Neural progenitor cell (in vitro differentiated cells): ENCODE measurements at regions not wholly inside any gene's neighbourhood (a gene's known extent, or its start where the extent isn't known, plus 50 kb on each side); places are given as distances from the start of the nearest gene placed in this dataset.

Experiments used
- DNase-seq: peaks from one replicate; pipeline ENCODE4 v3.0.0-alpha.2; 2016; ENCODE audit warnings: low spot score
- H2AFZ ChIP-seq: fragments of 200-600 bp; sonication (generic); replicated peaks from 2 replicates; pipeline ENCODE4 v1.6.1; 2016; ENCODE audit warnings: antibody characterized with exemption
- H3F3A ChIP-seq: fragments of 200-600 bp; sonication (generic); 2 replicates; pipeline ENCODE4 v1.6.1; 2016; ENCODE audit warnings: antibody characterized with exemption, low read depth
- H3K27ac ChIP-seq: fragments of 200-600 bp; sonication (generic); 2 replicates; pipeline ENCODE4 v1.5.1; 2016; ENCODE audit warnings: mild to moderate bottlenecking
- H3K27me3 ChIP-seq: fragments of 200-600 bp; sonication (generic); 2 replicates; pipeline ENCODE4 v1.6.1; 2016; ENCODE audit warnings: mild to moderate bottlenecking, moderate library complexity
- H3K36me3 ChIP-seq: fragments of 200-600 bp; sonication (generic); 2 replicates; pipeline ENCODE4 v1.5.1; 2016
- H3K4me1 ChIP-seq: fragments of 200-600 bp; sonication (generic); 2 replicates; pipeline ENCODE4 v1.6.1; 2016; ENCODE audit warnings: mixed run types
- H3K4me2 ChIP-seq: fragments of 200-600 bp; sonication (generic); 2 replicates; pipeline ENCODE4 v1.6.1; 2016
- H3K4me3 ChIP-seq: fragments of 200-600 bp; sonication (generic); 2 replicates; pipeline ENCODE4 v1.5.1; 2016
- H3K79me2 ChIP-seq: fragments of 200-600 bp; sonication (generic); 2 replicates; pipeline ENCODE4 v1.6.1; 2016; ENCODE audit warnings: low read depth
- H3K9ac ChIP-seq: fragments of 200-600 bp; sonication (generic); 2 replicates; pipeline ENCODE4 v1.6.1; 2016
- H3K9me3 ChIP-seq: fragments of 200-600 bp; sonication (generic); 2 replicates; pipeline ENCODE4 v1.5.1; 2016; ENCODE audit warnings: low read depth
- H4K20me1 ChIP-seq: fragments of 200-600 bp; sonication (generic); 2 replicates; pipeline ENCODE4 v1.6.1; 2016; ENCODE audit warnings: low read depth
- H3K27ac Mint-ChIP-seq: 3 replicates; pipeline ENCODE4 v1.8.0; 2021; ENCODE audit warnings: mixed read lengths
- H3K27me3 Mint-ChIP-seq: 2 replicates; pipeline ENCODE4 v1.8.0; 2022; ENCODE audit warnings: low read depth, mild to moderate bottlenecking, inconsistent platforms, moderate library complexity, mixed read lengths; ENCODE audit not compliant: insufficient read depth
- H3K36me3 Mint-ChIP-seq: 3 replicates; pipeline ENCODE4 v1.8.0; 2021; ENCODE audit warnings: mixed read lengths
- H3K4me1 Mint-ChIP-seq: 3 replicates; pipeline ENCODE4 v1.8.0; 2021; ENCODE audit warnings: mixed read lengths
- H3K4me3 Mint-ChIP-seq: 3 replicates; pipeline ENCODE4 v1.8.0; 2021; ENCODE audit warnings: mild to moderate bottlenecking, moderate library complexity, mixed read lengths
- H3K9me3 Mint-ChIP-seq: 3 replicates; pipeline ENCODE4 v1.8.0; 2020; ENCODE audit warnings: mixed read lengths
- EZH2 ChIP-seq: fragments of 200-600 bp; sonication (generic); IDR thresholded peaks from 2 replicates; pipeline ENCODE4 v1.6.1; 2017; ENCODE audit warnings: antibody characterized with exemption, mild to moderate bottlenecking, moderate library complexity
- EZH2phosphoT487 ChIP-seq: fragments of 200-600 bp; sonication (generic); IDR thresholded peaks from 2 replicates; pipeline ENCODE4 v1.6.1; 2017; ENCODE audit warnings: antibody characterized with exemption
- TF ChIP-seq, protein P1 (sequence below): fragments of 200-600 bp; sonication (generic); IDR thresholded peaks from 2 replicates; pipeline ENCODE4 v1.5.1; 2017; ENCODE audit warnings: antibody characterized with exemption, mild to moderate bottlenecking

DNA sequence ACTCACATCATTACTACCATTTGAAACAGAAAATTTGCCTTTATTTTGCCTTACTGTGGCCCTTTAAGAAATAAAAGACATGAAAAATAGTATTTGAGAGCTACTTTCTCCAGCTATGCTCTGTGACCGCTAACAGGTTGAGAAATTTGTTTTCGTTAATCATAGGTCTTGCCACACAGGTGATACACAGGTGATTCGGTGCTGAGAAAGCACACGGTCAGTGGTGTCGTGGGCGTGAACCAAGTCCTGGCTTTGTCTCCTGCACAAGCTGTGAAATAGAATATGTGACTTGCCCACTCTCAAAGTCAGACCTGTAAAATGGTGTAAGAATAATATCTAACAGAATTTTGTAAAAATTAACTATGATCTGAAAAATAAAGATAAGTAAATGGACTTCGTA lies 155.3 kb upstream of the SLC39A10 start:
- H3K27me3 ChIP-seq = no peaks in the 10 kb centered on the region
- Mint-ChIP-seq H3K9me3 (no peaks in the 10 kb centered on the region), H3K27me3 (no peaks in the 10 kb centered on the region), H3K4me1 (no peaks in the 10 kb centered on the region), H3K36me3 (no peaks in the 10 kb centered on the region), H3K4me3 (no peak overlapping the region), H3K27ac (no peak overlapping the region)
- H3K4me1 ChIP-seq = no peaks in the 10 kb centered on the region
- no peaks in the 10 kb centered on the region for H3K36me3 ChIP-seq
- no peak overlapping the region for H3K4me3 ChIP-seq
- H3F3A ChIP-seq = no peaks in the 10 kb centered on the region
- H3K9me3 ChIP-seq = no peaks in the 10 kb centered on the region
- H4K20me1 ChIP-seq = no peaks in the 10 kb centered on the region
- H3K9ac ChIP-seq = no peak overlapping the region
- DNase-seq = no peak
- no peak overlapping the region for H2AFZ ChIP-seq
- no peaks in the 10 kb centered on the region for H3K79me2 ChIP-seq
- TF ChIP-seq EZH2 = no peak
- TF ChIP-seq EZH2phosphoT487 = no peak
- TF ChIP-seq, protein P1, sequence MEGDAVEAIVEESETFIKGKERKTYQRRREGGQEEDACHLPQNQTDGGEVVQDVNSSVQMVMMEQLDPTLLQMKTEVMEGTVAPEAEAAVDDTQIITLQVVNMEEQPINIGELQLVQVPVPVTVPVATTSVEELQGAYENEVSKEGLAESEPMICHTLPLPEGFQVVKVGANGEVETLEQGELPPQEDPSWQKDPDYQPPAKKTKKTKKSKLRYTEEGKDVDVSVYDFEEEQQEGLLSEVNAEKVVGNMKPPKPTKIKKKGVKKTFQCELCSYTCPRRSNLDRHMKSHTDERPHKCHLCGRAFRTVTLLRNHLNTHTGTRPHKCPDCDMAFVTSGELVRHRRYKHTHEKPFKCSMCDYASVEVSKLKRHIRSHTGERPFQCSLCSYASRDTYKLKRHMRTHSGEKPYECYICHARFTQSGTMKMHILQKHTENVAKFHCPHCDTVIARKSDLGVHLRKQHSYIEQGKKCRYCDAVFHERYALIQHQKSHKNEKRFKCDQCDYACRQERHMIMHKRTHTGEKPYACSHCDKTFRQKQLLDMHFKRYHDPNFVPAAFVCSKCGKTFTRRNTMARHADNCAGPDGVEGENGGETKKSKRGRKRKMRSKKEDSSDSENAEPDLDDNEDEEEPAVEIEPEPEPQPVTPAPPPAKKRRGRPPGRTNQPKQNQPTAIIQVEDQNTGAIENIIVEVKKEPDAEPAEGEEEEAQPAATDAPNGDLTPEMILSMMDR = no peak
- H3K4me2 ChIP-seq = no peak overlapping the region
- H3K27ac ChIP-seq = no peak overlapping the region

DNA sequence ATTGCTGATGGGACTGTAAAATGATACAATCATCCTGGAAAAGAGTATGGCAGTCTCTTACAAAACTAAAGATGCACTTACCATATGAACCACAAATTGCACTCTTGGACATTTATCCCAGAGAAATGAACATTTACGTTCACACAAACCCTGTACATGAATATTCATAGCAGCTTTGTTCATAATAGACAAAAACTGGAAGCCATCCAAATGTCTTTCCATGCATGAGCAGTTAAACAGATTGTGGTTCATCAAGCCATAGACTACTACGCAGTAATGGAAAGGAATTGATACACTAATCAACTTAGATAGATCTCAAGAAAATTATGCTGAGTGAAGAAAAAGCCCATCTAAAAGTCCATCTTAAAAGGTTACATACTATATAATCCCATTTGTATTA lies 156.1 kb upstream of the SLC39A10 start:
- Histone ChIP-seq H3K9ac (no peak overlapping the region), H2AFZ (no peak overlapping the region), H3K27ac (no peak overlapping the region), H3F3A (no peaks in the 10 kb centered on the region), H3K36me3 (no peaks in the 10 kb centered on the region), H3K4me1 (no peaks in the 10 kb centered on the region), H3K4me2 (no peak overlapping the region), H4K20me1 (no peaks in the 10 kb centered on the region), H3K4me3 (no peak overlapping the region), H3K9me3 (no peaks in the 10 kb centered on the region), H3K27me3 (no peaks in the 10 kb centered on the region), H3K79me2 (no peaks in the 10 kb centered on the region)
- no peaks in the 10 kb centered on the region for H3K36me3 Mint-ChIP-seq
- H3K27ac Mint-ChIP-seq = no peak overlapping the region
- DNase-seq = no peak
- no peaks in the 10 kb centered on the region for H3K4me1 Mint-ChIP-seq
- H3K4me3 Mint-ChIP-seq = no peak overlapping the region
- TF ChIP-seq EZH2phosphoT487 = no peak
- TF ChIP-seq, protein P1 = no peak
- no peaks in the 10 kb centered on the region for H3K27me3 Mint-ChIP-seq
- H3K9me3 Mint-ChIP-seq = no peaks in the 10 kb centered on the region

DNA sequence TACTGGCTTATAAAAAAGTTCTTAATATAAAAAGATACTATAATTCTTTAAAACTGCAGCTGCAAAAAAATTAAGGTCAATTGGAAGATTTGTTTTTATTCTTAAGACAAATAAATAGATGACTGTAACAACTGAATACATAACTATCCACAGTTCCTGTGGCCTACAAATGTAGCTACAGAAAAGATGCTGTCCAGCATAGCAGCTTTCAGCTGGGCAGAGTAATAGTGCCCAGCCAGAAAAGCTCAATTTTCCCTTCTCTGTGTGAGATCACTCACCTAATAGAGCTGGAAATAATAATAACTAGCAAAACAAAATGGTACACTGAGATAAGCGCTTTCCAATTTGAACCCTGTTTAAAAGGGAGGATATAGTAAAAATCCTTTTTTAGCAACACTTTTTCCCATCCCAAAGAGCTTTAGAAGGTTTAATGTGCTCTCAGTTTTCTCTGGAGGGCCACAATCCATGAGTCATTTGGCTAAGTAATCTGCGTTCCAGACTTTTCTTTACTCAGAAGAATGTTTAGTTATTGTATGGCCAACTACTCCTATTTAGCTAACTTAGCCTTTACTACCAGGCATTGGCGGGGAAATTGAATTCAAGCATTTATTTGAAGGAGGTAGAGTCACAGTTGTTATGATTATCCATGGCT lies 158.1 kb upstream of the SLC39A10 start:
- Histone ChIP-seq H3K27me3 (no peaks in the 10 kb centered on the region), H3K9me3 (no peaks in the 10 kb centered on the region), H3K9ac (no peak overlapping the region), H3K4me1 (no peaks in the 10 kb centered on the region), H3K4me2 (no peak overlapping the region), H3K36me3 (no peaks in the 10 kb centered on the region), H3K4me3 (no peak overlapping the region), H3K79me2 (no peaks in the 10 kb centered on the region), H4K20me1 (no peaks in the 10 kb centered on the region), H3F3A (no peaks in the 10 kb centered on the region), H2AFZ (no peak overlapping the region), H3K27ac (no peak overlapping the region)
- H3K9me3 Mint-ChIP-seq = no peaks in the 10 kb centered on the region
- no peaks in the 10 kb centered on the region for H3K27me3 Mint-ChIP-seq
- no peak overlapping the region for H3K4me3 Mint-ChIP-seq
- H3K4me1 Mint-ChIP-seq = no peaks in the 10 kb centered on the region
- no peak for DNase-seq
- H3K36me3 Mint-ChIP-seq = no peaks in the 10 kb centered on the region
- H3K27ac Mint-ChIP-seq = no peak overlapping the region
- TF ChIP-seq, protein P1 = no peak
- TF ChIP-seq EZH2 (no peak), EZH2phosphoT487 (no peak)
